HEK293 (cell line): ENCODE measurements at regions not wholly inside any gene's neighbourhood (a gene's known extent, or its start where the extent isn't known, plus 50 kb on each side); places are given as distances from the start of the nearest gene placed in this dataset.

Source experiments
- CTCF ChIA-PET: fragments of 350-600 bp; formaldehyde crosslinking; extraction: SDS; loops from one replicate; lab custom pipeline; 2021; ENCODE audit warnings: antibody characterized with exemption; lab: Yijun Ruan, JAX
- POLR2A ChIA-PET: fragments of 300-600 bp; formaldehyde crosslinking; extraction: SDS; loops from one replicate; lab custom pipeline; 2020; ENCODE audit warnings: antibody characterized with exemption, inconsistent platforms; lab: Yijun Ruan, JAX
- H3K27ac ChIP-seq: fragments of 200-500 bp; sonication (Bioruptor generic); 2 replicates; pipeline ENCODE4 v1.5.1; 2014; ENCODE audit warnings: low read depth, low read length, control low read depth, inconsistent platforms; ENCODE audit errors: extremely low read depth
- H3K36me3 ChIP-seq, 2 experiments: fragments of 200-500 bp in 1 of 2; sonication (Bioruptor generic) in 1 of 2; 1 replicate in 1 of 2; 2 replicates in 1 of 2; pipeline ENCODE4 v1.5.1; 2014 to 2017; ENCODE audit warnings: inconsistent platforms in 2 of 2, low read length in 2 of 2; ENCODE audit not compliant: control insufficient read depth in 2 of 2, insufficient read depth in 1 of 2
- H3K4me1 ChIP-seq: fragments of 200-500 bp; sonication (Bioruptor generic); 2 replicates; pipeline ENCODE4 v1.5.1; 2014; ENCODE audit warnings: mild to moderate bottlenecking, low read length, inconsistent platforms; ENCODE audit not compliant: control insufficient read depth, insufficient read depth
- H3K4me3 ChIP-seq: 2 replicates; pipeline ENCODE4 v1.5.1; 2011; ENCODE audit warnings: low read depth, mild to moderate bottlenecking, control low read depth, low read length, moderate library complexity
- H3K9me3 ChIP-seq: fragments of 200-500 bp; sonication (Bioruptor generic); 2 replicates; pipeline ENCODE4 v1.5.1; 2014; ENCODE audit warnings: low read depth, low read length, inconsistent platforms; ENCODE audit not compliant: control insufficient read depth, insufficient read depth
- GFI1B ChIP-seq: fragments of 450-650 bp; formaldehyde crosslinking; IDR thresholded peaks from 2 replicates; pipeline ENCODE4 v1.5.1; 2016; ENCODE audit warnings: missing biosample characterization, missing genetic modification characterization
- GLIS2 ChIP-seq: fragments of 450-650 bp; formaldehyde crosslinking; IDR thresholded peaks from 2 replicates; pipeline ENCODE4 v1.5.1; 2016; ENCODE audit warnings: missing biosample characterization, missing genetic modification characterization
- HOXD13 ChIP-seq: sonication (generic); formaldehyde crosslinking; IDR thresholded peaks from 2 replicates; pipeline ENCODE4 v1.8.0; 2022; ENCODE audit warnings: missing genetic modification reagents, borderline replicate concordance
- IKZF3 ChIP-seq: fragments of 450-650 bp; IDR thresholded peaks from 2 replicates; pipeline ENCODE4 v1.5.0; 2018; ENCODE audit warnings: missing biosample characterization, mild to moderate bottlenecking, missing genetic modification characterization, moderate library complexity
- KLF10 ChIP-seq: fragments of 450-650 bp; IDR thresholded peaks from 2 replicates; pipeline ENCODE4 v1.5.1; 2018; ENCODE audit warnings: missing biosample characterization, mild to moderate bottlenecking, missing genetic modification characterization
- MEIS1 ChIP-seq: sonication (generic); formaldehyde crosslinking; IDR thresholded peaks from 2 replicates; pipeline ENCODE4 v1.8.1; 2022; ENCODE audit warnings: missing genetic modification reagents, mild to moderate bottlenecking, borderline replicate concordance
- MZF1 ChIP-seq: fragments of 450-650 bp; formaldehyde crosslinking; IDR thresholded peaks from 2 replicates; pipeline ENCODE4 v1.5.1; 2017; ENCODE audit warnings: missing biosample characterization, missing genetic modification characterization, borderline replicate concordance
- RBAK ChIP-seq: fragments of 450-650 bp; formaldehyde crosslinking; IDR thresholded peaks from 2 replicates; pipeline ENCODE4 v1.5.1; 2016; ENCODE audit warnings: missing biosample characterization, missing genetic modification characterization
- SP2 ChIP-seq: fragments of 450-650 bp; formaldehyde crosslinking; IDR thresholded peaks from 2 replicates; pipeline ENCODE4 v1.5.1; 2016; ENCODE audit warnings: missing biosample characterization, missing genetic modification characterization
- WT1 ChIP-seq: fragments of 450-650 bp; formaldehyde crosslinking; IDR thresholded peaks from 2 replicates; pipeline ENCODE4 v1.5.1; 2016; ENCODE audit warnings: missing biosample characterization, missing genetic modification characterization
- ZBTB1 ChIP-seq: fragments of 450-650 bp; formaldehyde crosslinking; IDR thresholded peaks from 2 replicates; pipeline ENCODE4 v1.5.1; 2016; ENCODE audit warnings: missing biosample characterization, missing genetic modification characterization
- ZBTB10 ChIP-seq: fragments of 450-650 bp; formaldehyde crosslinking; IDR thresholded peaks from 2 replicates; pipeline ENCODE4 v1.5.1; 2016; ENCODE audit warnings: missing biosample characterization, missing genetic modification characterization
- ZNF16 ChIP-seq: fragments of 450-650 bp; formaldehyde crosslinking; IDR thresholded peaks from 2 replicates; pipeline ENCODE4 v1.5.1; 2016; ENCODE audit warnings: low read depth, missing biosample characterization, missing genetic modification characterization
- ZNF26 ChIP-seq: fragments of 450-650 bp; formaldehyde crosslinking; IDR thresholded peaks from 2 replicates; pipeline ENCODE4 v1.5.1; 2016; ENCODE audit warnings: missing biosample characterization, missing genetic modification characterization
- ZNF354C ChIP-seq: fragments of 450-650 bp; formaldehyde crosslinking; IDR thresholded peaks from 2 replicates; pipeline ENCODE4 v1.5.1; 2016; ENCODE audit warnings: missing biosample characterization, missing genetic modification characterization, low read depth, borderline replicate concordance
- ZNF394 ChIP-seq: fragments of 450-650 bp; formaldehyde crosslinking; IDR thresholded peaks from 2 replicates; pipeline ENCODE4 v1.5.1; 2016; ENCODE audit warnings: missing biosample characterization, missing genetic modification characterization, mild to moderate bottlenecking, moderate library complexity, borderline replicate concordance
- ZNF416 ChIP-seq: fragments of 450-650 bp; formaldehyde crosslinking; IDR thresholded peaks from 2 replicates; pipeline ENCODE4 v1.5.1; 2016; ENCODE audit warnings: missing biosample characterization, missing genetic modification characterization
- ZNF423 ChIP-seq: fragments of 450-650 bp; formaldehyde crosslinking; IDR thresholded peaks from 2 replicates; pipeline ENCODE4 v1.5.1; 2016; ENCODE audit warnings: missing biosample characterization, missing genetic modification characterization
- ZNF514 ChIP-seq: fragments of 450-650 bp; formaldehyde crosslinking; IDR thresholded peaks from 2 replicates; pipeline ENCODE4 v1.5.1; 2016; ENCODE audit warnings: missing biosample characterization, missing genetic modification characterization
- ZNF701 ChIP-seq: fragments of 450-650 bp; formaldehyde crosslinking; IDR thresholded peaks from 2 replicates; pipeline ENCODE4 v1.5.1; 2016; ENCODE audit warnings: missing biosample characterization, missing genetic modification characterization
- ZNF704 ChIP-seq: fragments of 450-650 bp; formaldehyde crosslinking; IDR thresholded peaks from 2 replicates; pipeline ENCODE4 v1.5.1; 2016; ENCODE audit warnings: missing biosample characterization, missing genetic modification characterization
- ZNF843 ChIP-seq: fragments of 450-650 bp; formaldehyde crosslinking; IDR thresholded peaks from 2 replicates; pipeline ENCODE4 v1.5.1; 2016; ENCODE audit warnings: missing biosample characterization, missing genetic modification characterization
- ZSCAN18 ChIP-seq: fragments of 450-650 bp; formaldehyde crosslinking; IDR thresholded peaks from 2 replicates; pipeline ENCODE4 v1.5.1; 2016; ENCODE audit warnings: missing biosample characterization, missing genetic modification characterization
- TF ChIP-seq, protein P1 (sequence below): fragments of 450-650 bp; formaldehyde crosslinking; IDR thresholded peaks from 2 replicates; pipeline ENCODE4 v1.5.1; 2016; ENCODE audit warnings: missing biosample characterization, missing genetic modification characterization

DNA sequence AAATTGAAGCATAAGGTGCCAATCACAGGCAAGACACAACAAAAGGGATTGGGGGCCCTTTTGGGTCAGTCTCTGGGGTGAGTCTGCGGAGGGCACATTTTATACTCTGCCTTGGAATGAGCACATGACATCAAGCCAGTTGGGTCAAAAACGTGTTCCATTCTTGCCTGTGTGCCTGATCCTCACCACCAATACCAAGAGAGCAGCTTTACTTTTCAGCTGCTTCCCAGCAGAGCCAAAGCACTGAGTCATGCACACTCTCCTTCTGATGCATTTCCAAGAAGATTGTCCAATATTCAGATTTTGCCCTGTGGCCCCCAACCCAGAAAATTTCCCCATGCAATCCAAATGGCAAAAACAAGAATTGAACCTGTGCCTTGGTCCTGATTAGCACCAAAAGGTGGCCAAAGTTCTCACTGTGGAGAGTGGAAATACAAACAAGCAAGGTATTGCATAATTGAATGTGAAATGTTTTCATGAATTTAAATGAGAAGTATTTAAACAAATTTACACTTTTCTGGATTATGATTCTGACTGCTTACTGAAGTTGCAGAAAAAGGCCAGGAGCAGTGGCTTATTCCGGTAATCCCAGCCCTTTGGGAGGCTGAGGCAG, 217.8 kb upstream of the SOX9 start:
- ChIA-PET CTCF (no interaction called here), POLR2A (no interaction called here)
- no peaks in the 10 kb centered on the region for H3K4me1 ChIP-seq
- H3K27ac ChIP-seq = no peak overlapping the region
- H3K4me3 ChIP-seq = no peak overlapping the region
- TF ChIP-seq ZBTB1 = no peak
- TF ChIP-seq, protein P1, sequence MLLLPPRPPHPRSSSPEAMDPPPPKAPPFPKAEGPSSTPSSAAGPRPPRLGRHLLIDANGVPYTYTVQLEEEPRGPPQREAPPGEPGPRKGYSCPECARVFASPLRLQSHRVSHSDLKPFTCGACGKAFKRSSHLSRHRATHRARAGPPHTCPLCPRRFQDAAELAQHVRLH = no peak
- TF ChIP-seq ZNF701 (tag by site-specific recombination) = no peak
- no peak for TF ChIP-seq RBAK
- TF ChIP-seq ZNF354C = no peak
- TF ChIP-seq ZNF26 (tag by site-specific recombination) = no peak
- TF ChIP-seq HOXD13 (CRISPR knock-in tag) = no peak
- TF ChIP-seq ZNF416 (tag by site-specific recombination) = no peak
- TF ChIP-seq ZNF843 (tag by site-specific recombination) = no peak
- no peak for TF ChIP-seq WT1
- no peak for TF ChIP-seq MZF1 (tag by site-specific recombination)
- TF ChIP-seq ZNF394 (tag by site-specific recombination) = no peak
- H3K36me3 ChIP-seq = no peaks in the 10 kb centered on the region
- no peaks in the 10 kb centered on the region; the same call in 1 of the 2 replicates for H3K9me3 ChIP-seq

DNA sequence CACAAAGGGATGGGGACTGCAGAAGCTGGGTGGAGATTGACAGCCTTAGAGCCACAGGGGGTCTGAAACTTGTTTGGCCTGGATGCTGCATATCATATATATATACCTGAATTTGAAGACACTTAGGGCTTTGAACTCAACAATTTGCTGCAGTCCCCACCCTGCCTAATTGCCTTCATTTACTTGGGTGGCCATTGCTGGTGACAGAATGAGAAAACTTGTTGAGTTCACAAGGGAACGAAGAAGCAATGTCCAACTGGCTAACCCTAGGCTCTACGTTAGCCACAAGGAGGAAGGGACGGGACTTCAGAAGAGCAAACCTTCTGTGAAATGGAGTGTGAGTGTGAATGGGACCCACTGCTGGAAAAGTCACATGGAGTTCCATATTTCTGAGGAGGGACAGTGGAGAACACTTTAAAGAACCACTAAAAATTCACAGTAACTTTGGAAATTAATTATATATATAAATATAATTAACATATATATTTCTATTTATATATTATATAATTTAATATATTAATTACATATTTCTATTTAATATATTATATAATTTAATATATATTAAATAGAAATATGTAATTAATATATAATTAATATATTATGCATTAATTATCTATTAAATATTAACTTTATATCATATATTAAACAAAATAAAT, 215.3 kb upstream of the SOX9 start:
- Histone ChIP-seq H3K27ac (no peak overlapping the region), H3K4me3 (no peak overlapping the region), H3K9me3 (no peaks in the 10 kb centered on the region), H3K36me3 (no peaks in the 10 kb centered on the region), H3K4me1 (no peaks in the 10 kb centered on the region)
- TF ChIP-seq SP2 (tag by site-specific recombination) = no peak
- TF ChIP-seq IKZF3 (tag by site-specific recombination) = no peak
- no peak for TF ChIP-seq ZNF704 (tag by site-specific recombination)
- TF ChIP-seq MEIS1 (CRISPR knock-in tag) = no peak
- TF ChIP-seq ZNF423 (tag by site-specific recombination) = no peak
- ChIA-PET POLR2A (interaction anchor here (0.7 kb wide), 1 partner anchor 199 kb away, joined by 5 read pairs; no protein-coding TSS in a partner anchor), CTCF (interaction anchor here (0.6 kb wide), 1 partner anchor 21 kb away, joined by 3 read pairs; no protein-coding TSS in a partner anchor)

DNA sequence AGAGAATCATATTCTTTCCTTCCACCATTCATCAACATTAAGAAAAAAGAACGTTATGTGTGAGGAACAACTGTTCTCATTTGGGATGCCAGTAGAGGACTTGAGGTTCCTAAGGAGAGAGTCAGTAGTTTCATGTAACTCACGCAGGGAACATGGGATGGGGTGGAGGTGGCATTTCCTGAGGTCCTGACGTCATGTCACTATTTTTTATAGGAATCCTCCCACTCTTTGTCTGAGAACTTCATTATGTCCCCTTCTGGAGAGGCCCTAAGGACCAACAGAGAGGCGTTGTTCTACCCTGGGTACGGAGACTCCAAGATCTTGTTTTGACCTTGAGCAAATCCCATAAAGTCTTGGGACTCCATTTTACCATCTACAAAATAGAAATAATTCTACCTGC, 211.7 kb upstream of the SOX9 start:
- Histone ChIP-seq H3K27ac (no peak overlapping the region), H3K4me3 (no peak overlapping the region), H3K36me3 (no peaks in the 10 kb centered on the region), H3K9me3 (no peaks in the 10 kb centered on the region), H3K4me1 (no peaks in the 10 kb centered on the region)
- ChIA-PET CTCF (no interaction called here), POLR2A (no interaction called here)
- TF ChIP-seq MZF1 (tag by site-specific recombination) = no peak
- no peak for TF ChIP-seq GFI1B (tag by site-specific recombination)
- TF ChIP-seq KLF10 (tag by site-specific recombination) = no peak
- TF ChIP-seq ZNF514 (tag by site-specific recombination) = no peak
- no peak for TF ChIP-seq ZNF16 (tag by site-specific recombination)
- no peak for TF ChIP-seq ZBTB10 (tag by site-specific recombination)
- TF ChIP-seq GLIS2 = no peak
- TF ChIP-seq ZSCAN18 = no peak
